GM12873 (cell line): ENCODE measurements at regions not wholly inside any gene's neighbourhood (a gene's known extent, or its start where the extent isn't known, plus 50 kb on each side); places are given as distances from the start of the nearest gene placed in this dataset.

Experiments
- TF ChIP-seq, protein P1 (sequence below): IDR thresholded peaks from 2 replicates; pipeline ENCODE4 v1.5.1; 2012; ENCODE audit warnings: low read depth, mild to moderate bottlenecking, moderate library complexity, low read length, control low read depth; ENCODE audit not compliant: insufficient read depth; ENCODE audit errors: missing control alignments

DNA sequence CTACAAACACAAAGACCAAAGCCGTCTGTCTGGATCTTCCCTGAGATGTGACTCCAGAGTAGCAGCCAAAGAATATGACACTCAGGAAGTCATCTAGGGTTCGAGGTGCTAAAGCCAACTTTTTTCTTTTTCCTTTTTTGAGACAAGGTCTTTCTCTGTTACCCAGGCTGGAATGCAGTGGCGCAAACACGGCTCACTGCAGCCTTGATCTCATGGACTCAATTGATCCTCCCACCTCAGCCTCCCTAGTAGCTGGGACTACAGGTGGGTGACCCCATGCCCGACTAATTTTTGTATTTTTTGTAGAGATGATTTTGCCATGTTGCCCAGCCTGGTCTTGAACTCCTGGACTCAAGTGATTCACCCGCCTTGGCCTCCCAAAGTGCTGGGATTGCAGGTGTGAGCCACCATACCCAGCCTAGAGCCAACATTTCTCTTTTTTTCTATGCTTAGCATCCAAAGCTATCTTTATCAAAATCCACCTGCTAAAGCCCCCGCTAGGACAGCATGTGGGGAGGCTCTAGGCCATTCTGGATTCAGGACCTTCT is 92.8 kb downstream of the TMEM17 start:
- TF ChIP-seq, protein P1, sequence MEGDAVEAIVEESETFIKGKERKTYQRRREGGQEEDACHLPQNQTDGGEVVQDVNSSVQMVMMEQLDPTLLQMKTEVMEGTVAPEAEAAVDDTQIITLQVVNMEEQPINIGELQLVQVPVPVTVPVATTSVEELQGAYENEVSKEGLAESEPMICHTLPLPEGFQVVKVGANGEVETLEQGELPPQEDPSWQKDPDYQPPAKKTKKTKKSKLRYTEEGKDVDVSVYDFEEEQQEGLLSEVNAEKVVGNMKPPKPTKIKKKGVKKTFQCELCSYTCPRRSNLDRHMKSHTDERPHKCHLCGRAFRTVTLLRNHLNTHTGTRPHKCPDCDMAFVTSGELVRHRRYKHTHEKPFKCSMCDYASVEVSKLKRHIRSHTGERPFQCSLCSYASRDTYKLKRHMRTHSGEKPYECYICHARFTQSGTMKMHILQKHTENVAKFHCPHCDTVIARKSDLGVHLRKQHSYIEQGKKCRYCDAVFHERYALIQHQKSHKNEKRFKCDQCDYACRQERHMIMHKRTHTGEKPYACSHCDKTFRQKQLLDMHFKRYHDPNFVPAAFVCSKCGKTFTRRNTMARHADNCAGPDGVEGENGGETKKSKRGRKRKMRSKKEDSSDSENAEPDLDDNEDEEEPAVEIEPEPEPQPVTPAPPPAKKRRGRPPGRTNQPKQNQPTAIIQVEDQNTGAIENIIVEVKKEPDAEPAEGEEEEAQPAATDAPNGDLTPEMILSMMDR: no peak

GRCh38 chr2:62412347-62412742 is 93.7 kb downstream of the TMEM17 start:
- TF ChIP-seq, protein P1: no peak

- TF ChIP-seq, protein P1: no peak
These were observed 95.0 kb downstream of the TMEM17 start for GRCh38 chr2:62410926-62411456.

GRCh38 chr2:62410015-62410453 is 96.0 kb downstream of the TMEM17 start:
- TF ChIP-seq, protein P1: peak; percentile 57

GRCh38 chr2:62409442-62409841 is 96.6 kb downstream of the TMEM17 start:
- TF ChIP-seq, protein P1: no peak

DNA sequence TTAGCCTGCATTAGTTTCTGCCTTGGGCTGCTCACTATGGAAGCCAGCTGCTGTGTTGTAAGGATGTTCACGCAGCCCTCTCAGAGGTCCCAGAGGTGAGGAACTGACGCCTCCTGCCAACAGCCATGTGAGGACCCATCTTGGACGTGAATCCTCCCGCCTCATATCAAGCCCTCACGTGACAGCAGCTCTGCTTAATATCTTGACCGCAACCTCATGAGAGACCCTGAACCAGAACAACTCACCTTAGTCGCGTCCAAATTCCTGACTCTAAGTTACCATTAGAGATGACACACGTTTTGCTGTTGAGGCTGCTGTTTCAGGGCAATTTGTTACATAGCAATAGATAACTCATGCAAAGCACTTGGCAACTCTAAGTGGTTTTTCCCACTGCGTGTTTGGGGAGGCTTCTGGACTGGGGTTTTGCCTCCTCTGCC is 97.7 kb downstream of the TMEM17 start:
- TF ChIP-seq, protein P1: no peak

DNA sequence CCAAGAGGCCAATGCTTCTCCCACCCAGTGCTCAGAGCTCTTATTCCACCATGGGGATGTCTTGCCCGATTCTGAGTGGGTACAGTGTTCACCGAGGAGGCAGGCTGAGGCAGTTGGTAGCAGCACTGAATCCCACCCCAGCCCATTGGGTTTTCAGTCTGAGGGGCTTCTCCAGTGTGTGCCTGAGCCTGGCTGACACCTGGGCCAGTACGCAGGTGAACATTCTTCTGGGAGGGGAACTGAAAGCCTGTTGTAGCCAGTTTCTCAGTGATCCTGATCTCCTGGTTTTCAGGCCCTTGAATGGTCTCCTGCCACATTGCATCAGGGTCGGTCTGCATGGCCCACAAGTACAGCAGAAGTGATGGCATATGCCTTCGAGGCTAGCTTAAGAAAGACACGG is 98.2 kb downstream of the TMEM17 start:
- TF ChIP-seq, protein P1: no peak
